ENCODE measurements at regions not wholly inside any gene's neighbourhood (a gene's known extent, or its start where the extent isn't known, plus 50 kb on each side); places are given as distances from the start of the nearest gene placed in this dataset.

DNA sequence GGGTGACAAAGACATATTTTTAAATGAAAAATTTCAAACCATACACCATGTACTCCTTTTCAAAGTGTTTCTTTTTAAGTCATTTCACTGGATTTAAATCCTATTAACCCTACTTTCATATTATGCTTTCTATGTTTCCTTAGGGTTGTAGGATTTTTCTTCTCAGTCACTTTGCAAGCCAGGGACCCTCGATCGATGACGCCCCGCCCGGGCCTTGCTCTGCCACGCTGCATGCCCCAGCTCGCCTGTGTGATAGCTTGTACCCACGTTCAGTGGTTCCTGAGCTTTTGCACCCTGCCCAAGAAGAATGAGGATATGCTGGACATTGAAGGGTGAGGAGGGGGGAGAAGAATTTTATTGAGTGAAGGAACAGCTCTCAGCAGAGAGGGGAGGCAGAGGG lies 568.0 kb downstream of the TRIB2 start:
- TF ChIP-seq CTCF (IDR thresholded peaks at IDR 0.05) (no peak), POLR2A (IDR thresholded peaks at IDR 0.05) (no peak)

Data from testis (tissue), 2 donors.